DMS 273 (cell line): ENCODE measurements at regions not wholly inside any gene's neighbourhood (a gene's known extent, or its start where the extent isn't known, plus 50 kb on each side); places are given as distances from the start of the nearest gene placed in this dataset.
A peak's percentile ranks its signal among the peaks of the same experiment; 100 is the strongest.

Experiments used
- DNase-seq: peaks from one replicate; lab custom pipeline; 2025; ENCODE audit not compliant: unreplicated experiment; lab: John Stamatoyannopoulos, UW

GRCh38 chr9:90979138-90979551 is 177.5 kb downstream of the SYK start:
- no peak for DNase-seq

GRCh38 chr9:90979639-90980038 is 178.0 kb downstream of the SYK start:
- no peak for DNase-seq

GRCh38 chr9:90981726-90982125 is 180.1 kb downstream of the SYK start:
- no peak for DNase-seq

- DNase-seq, result no peak
These were observed 181.8 kb downstream of the SYK start for GRCh38 chr9:90983394-90983793.

GRCh38 chr9:90985631-90986030 is 184.0 kb downstream of the SYK start:
- no peak for DNase-seq

- DNase-seq, result no peak
These were observed 184.5 kb downstream of the SYK start for GRCh38 chr9:90986161-90986560.

- DNase-seq, result peak; percentile 1
These were observed 185.9 kb downstream of the SYK start for GRCh38 chr9:90987566-90987965.

- DNase-seq, result no peak
These were observed 186.7 kb downstream of the SYK start for GRCh38 chr9:90988318-90988717.

- no peak for DNase-seq
These were observed 190.3 kb downstream of the SYK start for GRCh38 chr9:90991953-90992352.

GRCh38 chr9:90995516-90995915 is 193.9 kb downstream of the SYK start:
- DNase-seq, result no peak

GRCh38 chr9:90996154-90997065 is 194.8 kb downstream of the SYK start:
- DNase-seq, result no peak

GRCh38 chr9:90998573-90998972 is 197.0 kb downstream of the SYK start:
- DNase-seq, result no peak

- no peak for DNase-seq
These were observed 198.1 kb downstream of the SYK start for GRCh38 chr9:90999425-91000397.

- DNase-seq, result peak; percentile 63
These were observed 199.6 kb downstream of the SYK start for GRCh38 chr9:91001146-91001611.

- no peak for DNase-seq
These were observed 202.9 kb downstream of the SYK start for GRCh38 chr9:91004484-91004883.

- no peak for DNase-seq
These were observed 203.4 kb downstream of the SYK start for GRCh38 chr9:91004992-91005391.

- DNase-seq, result no peak
These were observed 204.4 kb downstream of the SYK start for GRCh38 chr9:91006046-91006445.

- DNase-seq, result no peak
These were observed 206.9 kb downstream of the SYK start for GRCh38 chr9:91008568-91008967.

- no peak for DNase-seq
These were observed 210.3 kb downstream of the SYK start for GRCh38 chr9:91011891-91012290.

- no peak for DNase-seq
These were observed 211.6 kb downstream of the SYK start for GRCh38 chr9:91012933-91013841.

- no peak for DNase-seq
These were observed 215.6 kb downstream of the SYK start for GRCh38 chr9:91017245-91017644.
